ENCODE measurements at regions not wholly inside any gene's neighbourhood (a gene's known extent, or its start where the extent isn't known, plus 50 kb on each side); places are given as distances from the start of the nearest gene placed in this dataset.

GRCh38 chr6:165742047-165742446, 79.0 kb upstream of the PDE10A start:
- no peak for DNase-seq

- no peak for DNase-seq
Measured at GRCh38 chr6:165737396-165737795, 74.4 kb upstream of the PDE10A start.

GRCh38 chr6:165735065-165735464, 72.0 kb upstream of the PDE10A start:
- DNase-seq: no peak

GRCh38 chr6:165733489-165733791, 70.4 kb upstream of the PDE10A start:
- DNase-seq: no peak

- no peak for DNase-seq
Measured at GRCh38 chr6:165732696-165733488, 69.9 kb upstream of the PDE10A start.

GRCh38 chr6:165729307-165729936, 66.4 kb upstream of the PDE10A start:
- DNase-seq: no peak

- DNase-seq: no peak
Measured at GRCh38 chr6:165728216-165728615, 65.2 kb upstream of the PDE10A start.

GRCh38 chr6:165726965-165727381, 63.9 kb upstream of the PDE10A start:
- DNase-seq: no peak

GRCh38 chr6:165726290-165726875, 63.3 kb upstream of the PDE10A start:
- DNase-seq: no peak

GRCh38 chr6:165725201-165725600, 62.2 kb upstream of the PDE10A start:
- no peak for DNase-seq

- no peak for DNase-seq
Measured at GRCh38 chr6:165723326-165723725, 60.3 kb upstream of the PDE10A start.

GRCh38 chr6:165722022-165722421, 59.0 kb upstream of the PDE10A start:
- no peak for DNase-seq

GRCh38 chr6:165721356-165721755, 58.3 kb upstream of the PDE10A start:
- DNase-seq: no peak

GRCh38 chr6:165718491-165718891, 55.5 kb upstream of the PDE10A start:
- no peak for DNase-seq

- no peak for DNase-seq
Measured at GRCh38 chr6:165717732-165718465, 54.9 kb upstream of the PDE10A start.

- no peak for DNase-seq
Measured at GRCh38 chr6:165716886-165717285, 53.8 kb upstream of the PDE10A start.

GRCh38 chr6:165715428-165715827, 52.4 kb upstream of the PDE10A start:
- DNase-seq: no peak

GRCh38 chr6:165714907-165715306, 51.9 kb upstream of the PDE10A start:
- no peak for DNase-seq

- DNase-seq: no peak
Measured at GRCh38 chr6:165713845-165714466, 50.9 kb upstream of the PDE10A start.

Data from CD4-positive, alpha-beta T cell treated with Interferon gamma for 1 hour (primary cell).